ENCODE measurements at regions not wholly inside any gene's neighbourhood (a gene's known extent, or its start where the extent isn't known, plus 50 kb on each side); places are given as distances from the start of the nearest gene placed in this dataset.
"Not testable (repeated sequence)": the region's sequence is repeated elsewhere in the genome, so short reads cannot be mapped to it uniquely, and the experiment has no call there.

- DNase-seq (ENCODE audit: low read depth in 2 of 2): no peak
These were observed 95.0 kb downstream of the TMEM17 start for GRCh38 chr2:62410926-62411456.

- no peak for DNase-seq (ENCODE audit: low read depth in 2 of 2)
These were observed 96.0 kb downstream of the TMEM17 start for GRCh38 chr2:62410015-62410453.

GRCh38 chr2:62409442-62409841 is 96.6 kb downstream of the TMEM17 start:
- no peak for DNase-seq (ENCODE audit: low read depth in 2 of 2)

- no peak for DNase-seq (ENCODE audit: low read depth in 2 of 2)
These were observed 97.7 kb downstream of the TMEM17 start for GRCh38 chr2:62408241-62408677.

- DNase-seq (ENCODE audit: low read depth in 2 of 2): no peak
These were observed 98.2 kb downstream of the TMEM17 start for GRCh38 chr2:62407838-62408237.

- no peak for DNase-seq (ENCODE audit: low read depth in 2 of 2)
These were observed 98.6 kb downstream of the TMEM17 start for GRCh38 chr2:62407401-62407800.

GRCh38 chr2:62406573-62407043 is 99.4 kb downstream of the TMEM17 start:
- DNase-seq (ENCODE audit: low read depth in 2 of 2): no peak

GRCh38 chr2:62404913-62405312 is 101.1 kb downstream of the TMEM17 start:
- no peak for DNase-seq (ENCODE audit: low read depth in 2 of 2)

GRCh38 chr2:62402156-62402555 is 103.8 kb downstream of the TMEM17 start:
- no peak for DNase-seq (ENCODE audit: low read depth in 2 of 2)

GRCh38 chr2:62398356-62398755 is 107.6 kb downstream of the TMEM17 start:
- no peak for DNase-seq (ENCODE audit: low read depth in 2 of 2)

- DNase-seq (ENCODE audit: low read depth in 2 of 2): no peak
These were observed 109.1 kb downstream of the TMEM17 start for GRCh38 chr2:62396880-62397279.

- no peak for DNase-seq (ENCODE audit: low read depth in 2 of 2)
These were observed 112.7 kb downstream of the TMEM17 start for GRCh38 chr2:62393293-62393692.

- no peak for DNase-seq (ENCODE audit: low read depth in 2 of 2)
These were observed 114.3 kb downstream of the TMEM17 start for GRCh38 chr2:62391696-62392095.

- not testable (repeated sequence) for DNase-seq (ENCODE audit: low read depth in 2 of 2)
These were observed 119.6 kb downstream of the TMEM17 start for GRCh38 chr2:62386378-62386777.

GRCh38 chr2:62383846-62384245 is 122.1 kb downstream of the TMEM17 start:
- DNase-seq (ENCODE audit: low read depth in 2 of 2): no peak

- DNase-seq (ENCODE audit: low read depth in 2 of 2): no peak
These were observed 123.2 kb downstream of the TMEM17 start for GRCh38 chr2:62382757-62383156.

GRCh38 chr2:62382122-62382521 is 123.9 kb downstream of the TMEM17 start:
- DNase-seq (ENCODE audit: low read depth in 2 of 2): no peak

GRCh38 chr2:62381656-62382055 is 124.3 kb downstream of the TMEM17 start:
- no peak for DNase-seq (ENCODE audit: low read depth in 2 of 2)

- no peak for DNase-seq (ENCODE audit: low read depth in 2 of 2)
These were observed 126.4 kb downstream of the TMEM17 start for GRCh38 chr2:62379566-62379965.

- no peak for DNase-seq (ENCODE audit: low read depth in 2 of 2)
These were observed 130.9 kb downstream of the TMEM17 start for GRCh38 chr2:62375113-62375420.

GRCh38 chr2:62374301-62375112 is 131.5 kb downstream of the TMEM17 start:
- DNase-seq (ENCODE audit: low read depth in 2 of 2): no peak

- no peak for DNase-seq (ENCODE audit: low read depth in 2 of 2)
These were observed 133.2 kb downstream of the TMEM17 start for GRCh38 chr2:62372824-62373223.

Data from activated CD4-positive, alpha-beta T cell treated with anti-CD3 and anti-CD28 coated beads for 24 hours (primary cell).